Stomach (tissue), 8 donors: ENCODE measurements at regions not wholly inside any gene's neighbourhood (a gene's known extent, or its start where the extent isn't known, plus 50 kb on each side); places are given as distances from the start of the nearest gene placed in this dataset.

Experiments
- DNase-seq, 2 donors: peaks; one replicate each; pipeline versions ENCODE4 v3.0.0 to v3.0.0-alpha.2; 2013 to 2019
- H3K27ac ChIP-seq, 5 donors: fragments of 200-600 bp in 4 of 5; sonication (generic) in 4 of 5; one replicate each; pipeline ENCODE4 v1.5.1; 2013 to 2019; ENCODE audit warnings: mild to moderate bottlenecking in 1 of 5, moderate library complexity in 1 of 5
- H3K27me3 ChIP-seq, 3 donors: fragments of 200-600 bp; sonication (generic); one replicate each; pipeline ENCODE4 v1.5.1; 2017 to 2019; ENCODE audit warnings: mixed run types in 1 of 3
- H3K36me3 ChIP-seq, 4 donors: fragments of 200-600 bp; sonication (generic); 1 replicate in 3 of 4; 2 replicates in 1 of 4; pipeline ENCODE4 v1.5.1; 2016 to 2019
- H3K4me1 ChIP-seq, 4 donors: fragments of 200-600 bp; sonication (generic); one replicate each; pipeline ENCODE4 v1.5.1; 2016 to 2019
- H3K4me3 ChIP-seq, 4 donors: fragments of 200-600 bp; sonication (generic) in 3 of 4; one replicate each; pipeline ENCODE4 v1.5.1; 2016 to 2019; ENCODE audit warnings: mild to moderate bottlenecking in 1 of 4
- H3K9me3 ChIP-seq, 4 donors: fragments of 200-600 bp; sonication (generic); one replicate each; pipeline ENCODE4 v1.5.1; 2016 to 2019
- EP300 ChIP-seq: sonication (generic); formaldehyde crosslinking; IDR thresholded peaks from one replicate; pipeline ENCODE4 v1.6.1; 2017; ENCODE audit warnings: antibody characterized with exemption
- POLR2A ChIP-seq, 4 donors: fragments of 450-650 bp; IDR thresholded peaks; one replicate each; pipeline ENCODE4 v1.6.1; 2016; ENCODE audit warnings: antibody characterized with exemption in 4 of 4, control low read depth in 2 of 4, mild to moderate bottlenecking in 1 of 4, moderate library complexity in 1 of 4
- POLR2AphosphoS5 ChIP-seq, 3 donors: sonication (generic); formaldehyde crosslinking; IDR thresholded peaks; one replicate each; pipeline ENCODE4 v1.6.1; 2016; ENCODE audit warnings: antibody characterized with exemption in 3 of 3
- WGBS, 5 donors: extraction: QIAGEN DNeasy Blood & Tissue Kit in 3 of 5; methylation state at CpG; one replicate each; pipeline versions ENCODE4 v1.1.5 to v1.1.7; 2013 to 2018; 5-methylcytosine and 5-hydroxymethylcytosine counted together
- intact Hi-C: fragments of 100-400 bp; cut with DNase I; formaldehyde crosslinking; loops from one replicate; pipeline ENCODE4 v1.15.1; 2023; ENCODE audit warnings: low total_unique reads
- TF ChIP-seq, protein P1 (sequence below), 7 experiments: fragments of 450-650 bp in 4 of 7; fragments of 200-600 bp in 3 of 7; sonication (generic) in 3 of 7; IDR thresholded peaks; one replicate each; pipeline ENCODE4 v1.5.1; 2016 to 2019; ENCODE audit warnings: antibody characterized with exemption in 7 of 7, control low read depth in 2 of 7, mild to moderate bottlenecking in 1 of 7
- donor health status: healthy with polysubstance abuse.
- donor health status: Bipolar disorder and iron deficiency.
- donor health status: healthy.

DNA sequence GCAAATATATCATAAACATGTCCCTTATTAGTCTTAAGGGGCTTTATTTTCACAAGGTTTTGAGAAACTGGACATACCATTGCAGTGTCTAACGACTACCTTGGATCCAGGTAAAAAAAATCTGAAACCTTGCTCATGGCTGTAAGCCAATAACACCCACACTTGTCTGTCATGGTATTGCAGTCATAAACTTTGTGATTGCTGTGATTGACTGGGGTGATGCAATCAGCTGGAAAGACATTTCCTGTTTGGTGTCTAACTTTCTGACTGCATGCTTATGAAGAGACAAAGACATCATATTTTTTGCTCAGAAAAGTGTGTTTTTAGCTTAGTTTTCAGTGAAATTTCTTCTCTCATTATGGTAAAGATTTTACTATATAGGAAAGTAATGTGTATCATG, 635.0 kb downstream of the TSN start:
- no peak for DNase-seq
- Histone ChIP-seq H3K4me3 (no peak overlapping the region), H3K9me3 (peaks cover 6 to 23% (median 18%) of the 10 kb centered on the region in 4 donors), H3K27ac (no peak overlapping the region), H3K27me3 (no peaks in the 10 kb centered on the region), H3K4me1 (peaks cover 0 to under 1% (median 0%) of the 10 kb centered on the region in 4 donors), H3K36me3 (no peaks in the 10 kb centered on the region)
- intact Hi-C loops, result no loop called here
- TF ChIP-seq EP300, result no peak
- TF ChIP-seq, protein P1, sequence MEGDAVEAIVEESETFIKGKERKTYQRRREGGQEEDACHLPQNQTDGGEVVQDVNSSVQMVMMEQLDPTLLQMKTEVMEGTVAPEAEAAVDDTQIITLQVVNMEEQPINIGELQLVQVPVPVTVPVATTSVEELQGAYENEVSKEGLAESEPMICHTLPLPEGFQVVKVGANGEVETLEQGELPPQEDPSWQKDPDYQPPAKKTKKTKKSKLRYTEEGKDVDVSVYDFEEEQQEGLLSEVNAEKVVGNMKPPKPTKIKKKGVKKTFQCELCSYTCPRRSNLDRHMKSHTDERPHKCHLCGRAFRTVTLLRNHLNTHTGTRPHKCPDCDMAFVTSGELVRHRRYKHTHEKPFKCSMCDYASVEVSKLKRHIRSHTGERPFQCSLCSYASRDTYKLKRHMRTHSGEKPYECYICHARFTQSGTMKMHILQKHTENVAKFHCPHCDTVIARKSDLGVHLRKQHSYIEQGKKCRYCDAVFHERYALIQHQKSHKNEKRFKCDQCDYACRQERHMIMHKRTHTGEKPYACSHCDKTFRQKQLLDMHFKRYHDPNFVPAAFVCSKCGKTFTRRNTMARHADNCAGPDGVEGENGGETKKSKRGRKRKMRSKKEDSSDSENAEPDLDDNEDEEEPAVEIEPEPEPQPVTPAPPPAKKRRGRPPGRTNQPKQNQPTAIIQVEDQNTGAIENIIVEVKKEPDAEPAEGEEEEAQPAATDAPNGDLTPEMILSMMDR (IDR thresholded peaks at IDR 0.05), result no peak
- no peak for TF ChIP-seq POLR2A (IDR thresholded peaks at IDR 0.05)
- no peak for TF ChIP-seq POLR2AphosphoS5 (IDR thresholded peaks at IDR 0.05)
- 47 to 79% (median 55%) methylated on average over 1 of the region's 1 CpG for WGBS, 5 donors

- no peaks in the 10 kb centered on the region for H3K36me3 ChIP-seq
- H3K27me3 ChIP-seq, result no peaks in the 10 kb centered on the region
- no peaks in the 10 kb centered on the region for H3K4me1 ChIP-seq
- H3K9me3 ChIP-seq, result peaks cover 6 to 23% (median 18%) of the 10 kb centered on the region in 4 donors
- TF ChIP-seq POLR2AphosphoS5 (IDR thresholded peaks at IDR 0.05) (no peak), POLR2A (IDR thresholded peaks at IDR 0.05) (no peak), EP300 (no peak)
- TF ChIP-seq, protein P1 (IDR thresholded peaks at IDR 0.05), result no peak
- DNase-seq, result no peak
- intact Hi-C loops, result no loop called here
- H3K4me3 ChIP-seq, result no peak overlapping the region
- WGBS, 5 donors, result 72 to 82% (median 76%) methylated on average over 3 of the region's 3 CpGs
- no peak overlapping the region for H3K27ac ChIP-seq
Observed at GRCh38 chr2:122391726-122392125, 636.3 kb downstream of the TSN start.

GRCh38 chr2:122395687-122396086, 640.2 kb downstream of the TSN start:
- H3K27me3 ChIP-seq, result no peaks in the 10 kb centered on the region
- no peak for DNase-seq
- no peaks in the 10 kb centered on the region for H3K9me3 ChIP-seq
- H3K27ac ChIP-seq, result no peak overlapping the region
- TF ChIP-seq POLR2AphosphoS5 (IDR thresholded peaks at IDR 0.05) (no peak), EP300 (no peak), POLR2A (IDR thresholded peaks at IDR 0.05) (no peak)
- TF ChIP-seq, protein P1 (IDR thresholded peaks at IDR 0.05), result no peak
- WGBS, 5 donors, result 82 to 92% (median 90%) methylated on average over 6 of the region's 6 CpGs
- intact Hi-C loops, result no loop called here
- no peaks in the 10 kb centered on the region for H3K4me1 ChIP-seq
- no peaks in the 10 kb centered on the region for H3K36me3 ChIP-seq
- H3K4me3 ChIP-seq, result no peak overlapping the region

GRCh38 chr2:122411231-122411630, 655.8 kb downstream of the TSN start:
- Histone ChIP-seq H3K4me1 (no peaks in the 10 kb centered on the region), H3K9me3 (peaks cover 0 to 8% (median 3%) of the 10 kb centered on the region in 4 donors), H3K27me3 (no peaks in the 10 kb centered on the region), H3K27ac (no peak overlapping the region), H3K4me3 (no peak overlapping the region), H3K36me3 (no peaks in the 10 kb centered on the region)
- DNase-seq, result no peak
- WGBS, 5 donors, result 63 to 69% (median 65%) methylated on average over 5 of the region's 5 CpGs
- TF ChIP-seq EP300 (no peak), POLR2AphosphoS5 (IDR thresholded peaks at IDR 0.05) (no peak), POLR2A (IDR thresholded peaks at IDR 0.05) (no peak)
- TF ChIP-seq, protein P1 (IDR thresholded peaks at IDR 0.05), result no peak
- intact Hi-C loops, result no loop called here
